ENCODE measurements at regions not wholly inside any gene's neighbourhood (a gene's known extent, or its start where the extent isn't known, plus 50 kb on each side); places are given as distances from the start of the nearest gene placed in this dataset.

DNA sequence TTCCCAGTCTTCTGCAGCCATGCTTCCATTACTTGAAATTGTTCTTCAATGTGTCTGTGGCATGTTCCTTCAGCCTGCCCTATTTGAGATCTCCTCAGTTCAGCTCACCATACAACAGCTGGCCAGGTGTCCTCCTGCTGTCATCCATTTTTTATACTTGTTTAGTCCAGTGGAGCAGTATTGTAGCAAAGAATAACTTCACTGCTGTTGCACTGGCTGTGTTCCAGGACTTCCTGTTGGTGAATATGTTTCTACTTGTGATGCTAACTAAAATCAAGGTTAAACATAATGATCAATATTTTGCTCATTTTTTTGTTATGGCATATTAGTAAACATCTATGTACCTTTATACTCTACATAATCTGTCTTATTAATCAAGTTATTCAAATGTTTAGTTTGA is 1394.1 kb downstream of the PCDH9 start:
- H3K9me3 ChIP-seq = no peaks in the 10 kb centered on the region
- TF ChIP-seq, protein P1, sequence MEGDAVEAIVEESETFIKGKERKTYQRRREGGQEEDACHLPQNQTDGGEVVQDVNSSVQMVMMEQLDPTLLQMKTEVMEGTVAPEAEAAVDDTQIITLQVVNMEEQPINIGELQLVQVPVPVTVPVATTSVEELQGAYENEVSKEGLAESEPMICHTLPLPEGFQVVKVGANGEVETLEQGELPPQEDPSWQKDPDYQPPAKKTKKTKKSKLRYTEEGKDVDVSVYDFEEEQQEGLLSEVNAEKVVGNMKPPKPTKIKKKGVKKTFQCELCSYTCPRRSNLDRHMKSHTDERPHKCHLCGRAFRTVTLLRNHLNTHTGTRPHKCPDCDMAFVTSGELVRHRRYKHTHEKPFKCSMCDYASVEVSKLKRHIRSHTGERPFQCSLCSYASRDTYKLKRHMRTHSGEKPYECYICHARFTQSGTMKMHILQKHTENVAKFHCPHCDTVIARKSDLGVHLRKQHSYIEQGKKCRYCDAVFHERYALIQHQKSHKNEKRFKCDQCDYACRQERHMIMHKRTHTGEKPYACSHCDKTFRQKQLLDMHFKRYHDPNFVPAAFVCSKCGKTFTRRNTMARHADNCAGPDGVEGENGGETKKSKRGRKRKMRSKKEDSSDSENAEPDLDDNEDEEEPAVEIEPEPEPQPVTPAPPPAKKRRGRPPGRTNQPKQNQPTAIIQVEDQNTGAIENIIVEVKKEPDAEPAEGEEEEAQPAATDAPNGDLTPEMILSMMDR (IDR thresholded peaks at IDR 0.05 in 4 of 5, conservative IDR thresholded peaks at IDR 0.05 in 1 of 5) = no peak
- no peak for TF ChIP-seq POLR2A (IDR thresholded peaks at IDR 0.05)
- in situ Hi-C loops (cut with MboI; ENCODE audit: low sequenced_read_pairs in 4 of 4) (no loop called here), intact Hi-C loops (cut with DNase I; ENCODE audit: low total_unique reads) (no loop called here)
- no peaks in the 10 kb centered on the region for H3K4me1 ChIP-seq
- DNase-seq = no peak
- no peaks in the 10 kb centered on the region for H3K36me3 ChIP-seq
- no peak overlapping the region for H3K4me3 ChIP-seq
- H3K27ac ChIP-seq = no peak overlapping the region
- no peaks in the 10 kb centered on the region for H3K27me3 ChIP-seq
- no peak for ATAC-seq

DNA sequence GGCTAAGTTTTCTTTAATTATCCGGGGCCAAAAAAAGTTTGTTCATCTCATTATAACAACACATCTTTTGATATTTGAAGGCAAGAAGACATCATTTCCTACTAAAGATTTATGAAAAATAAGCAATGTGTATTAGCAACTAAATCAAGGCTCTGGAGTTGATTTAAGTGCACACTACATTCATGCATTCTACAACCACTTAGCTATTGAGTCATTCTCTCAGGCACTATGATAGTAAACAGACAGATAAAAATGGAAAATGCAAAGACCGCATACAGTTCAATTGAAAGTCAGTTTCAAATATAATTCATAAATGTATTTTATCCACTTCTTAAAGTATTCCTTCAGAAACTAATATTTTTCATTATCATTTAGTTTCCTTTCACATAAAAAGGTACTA is 1395.2 kb downstream of the PCDH9 start:
- H3K4me1 ChIP-seq = no peaks in the 10 kb centered on the region
- H3K9me3 ChIP-seq = no peaks in the 10 kb centered on the region
- H3K27me3 ChIP-seq = no peaks in the 10 kb centered on the region
- intact Hi-C loops (cut with DNase I; ENCODE audit: low total_unique reads) (no loop called here), in situ Hi-C loops (cut with MboI; ENCODE audit: low sequenced_read_pairs in 4 of 4) (no loop called here)
- ATAC-seq (no peak), DNase-seq (no peak)
- TF ChIP-seq POLR2A (IDR thresholded peaks at IDR 0.05) = no peak
- TF ChIP-seq, protein P1 (IDR thresholded peaks at IDR 0.05 in 4 of 5, conservative IDR thresholded peaks at IDR 0.05 in 1 of 5) = no peak
- H3K4me3 ChIP-seq = no peak overlapping the region
- no peaks in the 10 kb centered on the region for H3K36me3 ChIP-seq
- no peak overlapping the region for H3K27ac ChIP-seq

DNA sequence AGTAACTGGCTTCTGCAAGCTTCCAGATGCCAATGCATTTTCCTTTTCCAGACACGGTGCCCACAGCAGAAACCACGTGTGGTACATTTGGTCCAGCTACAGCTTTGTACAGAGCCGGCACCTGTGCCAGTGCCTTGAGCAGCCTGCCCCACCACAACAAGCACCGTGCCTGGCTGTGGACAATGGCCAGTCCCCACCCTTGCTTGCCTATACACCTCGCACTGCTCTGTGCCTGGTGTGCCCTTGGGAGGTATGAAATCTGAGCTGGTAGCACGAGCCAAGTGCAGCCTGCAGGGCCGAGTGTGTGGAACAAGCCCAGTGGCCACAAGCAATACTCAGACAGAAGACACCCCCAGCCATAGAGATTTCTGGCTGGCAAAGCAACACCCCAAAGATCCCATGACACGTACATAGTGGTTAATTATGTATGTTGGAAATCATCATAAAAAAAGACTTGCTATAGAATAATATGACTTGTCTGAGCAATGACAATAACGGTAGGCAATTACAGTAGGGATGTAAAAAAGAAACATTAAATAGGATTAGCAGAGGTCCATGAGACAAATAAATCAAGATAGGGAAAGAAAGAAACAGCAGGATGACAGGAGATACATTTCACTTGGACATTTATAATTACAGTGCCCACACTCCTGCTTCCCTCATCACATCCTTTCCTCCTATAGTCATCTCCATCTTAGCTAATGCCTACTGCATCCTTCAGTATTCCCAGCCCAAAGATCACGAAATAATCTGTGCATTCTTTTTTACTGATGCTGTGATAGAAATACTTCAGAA is 1399.5 kb downstream of the PCDH9 start:
- Histone ChIP-seq H3K4me3 (no peak overlapping the region), H3K27me3 (no peaks in the 10 kb centered on the region), H3K36me3 (no peaks in the 10 kb centered on the region), H3K9me3 (no peaks in the 10 kb centered on the region), H3K4me1 (no peaks in the 10 kb centered on the region), H3K27ac (no peak overlapping the region)
- DNase-seq (no peak), ATAC-seq (no peak)
- in situ Hi-C loops (cut with MboI; ENCODE audit: low sequenced_read_pairs in 4 of 4) (no loop called here), intact Hi-C loops (cut with DNase I; ENCODE audit: low total_unique reads) (no loop called here)
- TF ChIP-seq, protein P1 (IDR thresholded peaks at IDR 0.05 in 4 of 5, conservative IDR thresholded peaks at IDR 0.05 in 1 of 5) = no peak
- TF ChIP-seq POLR2A (IDR thresholded peaks at IDR 0.05) = no peak

DNA sequence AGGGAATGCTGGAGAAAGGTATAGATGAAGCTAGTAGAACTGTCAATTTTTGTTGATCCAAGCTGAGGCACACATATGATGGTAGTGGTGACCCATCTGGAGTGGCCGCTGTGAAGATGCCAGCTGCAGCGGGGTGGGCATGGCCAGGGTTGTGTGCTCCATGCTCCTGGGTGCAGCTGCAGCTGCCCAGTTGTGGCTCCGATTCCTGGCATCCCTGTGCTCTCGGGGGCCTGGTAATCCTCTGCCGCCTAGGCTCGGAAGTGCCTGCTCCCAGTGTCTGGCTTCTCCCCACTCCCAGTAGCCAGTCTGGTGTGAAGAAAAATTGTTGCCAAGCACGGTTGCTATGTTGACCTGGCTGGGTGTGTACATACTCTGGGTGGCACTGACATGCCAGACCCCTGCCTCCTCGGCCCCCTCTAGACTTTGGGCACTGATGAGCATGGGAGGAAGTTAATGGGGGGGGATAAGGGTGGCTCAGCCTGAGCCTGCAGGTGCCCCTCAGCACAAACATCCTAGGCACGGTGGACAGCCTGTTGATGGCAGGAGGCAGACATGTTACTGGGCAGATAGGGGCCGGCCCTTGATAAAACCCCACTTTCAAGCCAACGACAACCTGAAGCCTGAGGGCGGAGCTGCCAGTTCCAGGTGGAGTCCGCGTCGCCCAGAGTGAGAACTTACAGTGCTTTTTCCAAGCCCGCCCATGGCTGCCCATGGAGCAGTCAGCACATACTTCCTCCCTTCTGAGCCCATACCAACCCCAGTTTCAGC is 1400.7 kb downstream of the PCDH9 start:
- Histone ChIP-seq H3K27ac (no peak overlapping the region), H3K9me3 (no peaks in the 10 kb centered on the region), H3K4me3 (no peak overlapping the region), H3K36me3 (no peaks in the 10 kb centered on the region), H3K27me3 (no peaks in the 10 kb centered on the region), H3K4me1 (no peaks in the 10 kb centered on the region)
- intact Hi-C loops (cut with DNase I; ENCODE audit: low total_unique reads) (no loop called here), in situ Hi-C loops (cut with MboI; ENCODE audit: low sequenced_read_pairs in 4 of 4) (no loop called here)
- ATAC-seq (no peak), DNase-seq (no peak)
- no peak for TF ChIP-seq POLR2A (IDR thresholded peaks at IDR 0.05)
- TF ChIP-seq, protein P1 (IDR thresholded peaks at IDR 0.05 in 4 of 5, conservative IDR thresholded peaks at IDR 0.05 in 1 of 5) = no peak

Data from gastrocnemius medialis (tissue), 4 donors.